Hematopoietic multipotent progenitor cell treated with erythropoietin and hydrocortisone succinate and interleukin-3 and kit ligand, for 17 days (in vitro differentiated cells): ENCODE measurements at regions not wholly inside any gene's neighbourhood (a gene's known extent, or its start where the extent isn't known, plus 50 kb on each side); places are given as distances from the start of the nearest gene placed in this dataset.

Experiments used
- DNase-seq: peaks from one replicate; pipeline ENCODE4 v3.0.0-alpha.2; 2015; ENCODE audit warnings: low spot score

DNA sequence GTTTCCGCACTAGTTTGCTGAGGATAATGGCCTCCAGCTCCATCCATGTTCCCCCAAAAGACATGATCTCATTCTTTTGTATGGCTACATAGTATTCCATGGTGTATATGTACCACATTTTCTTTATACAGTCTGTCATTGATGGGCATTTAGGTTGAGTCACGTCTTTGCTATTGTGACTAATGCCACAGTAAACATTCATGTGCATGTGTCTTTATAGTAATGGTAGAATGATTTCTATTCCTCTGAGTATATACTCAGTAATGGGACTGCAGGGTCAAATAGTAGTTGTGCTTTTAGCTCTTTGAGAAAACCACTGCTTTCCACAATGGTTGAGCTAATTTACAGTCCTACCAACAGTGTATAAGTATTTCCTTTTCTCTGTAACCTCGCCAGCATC lies 78.3 kb upstream of the BCL9 start:
- no peak for DNase-seq

DNA sequence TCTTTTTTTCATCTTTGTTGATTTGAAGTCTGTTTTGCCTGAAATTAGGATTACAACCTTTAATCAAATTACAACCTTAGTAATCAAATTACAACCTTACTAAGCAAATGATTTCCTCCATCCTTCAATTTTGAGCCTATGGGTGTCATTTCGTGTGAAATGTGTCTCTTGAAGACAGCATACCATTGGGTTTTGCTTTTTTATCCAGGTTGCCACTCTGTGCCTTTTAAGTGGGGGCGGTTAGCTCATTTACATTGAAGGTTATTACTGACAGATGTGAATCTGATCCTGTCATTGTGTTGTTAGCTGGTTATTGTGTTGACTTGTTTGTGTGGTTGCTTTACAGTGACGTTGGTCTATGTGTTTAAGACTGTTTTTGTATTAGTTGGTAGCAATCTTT lies 74.8 kb upstream of the BCL9 start:
- DNase-seq = no peak

DNA sequence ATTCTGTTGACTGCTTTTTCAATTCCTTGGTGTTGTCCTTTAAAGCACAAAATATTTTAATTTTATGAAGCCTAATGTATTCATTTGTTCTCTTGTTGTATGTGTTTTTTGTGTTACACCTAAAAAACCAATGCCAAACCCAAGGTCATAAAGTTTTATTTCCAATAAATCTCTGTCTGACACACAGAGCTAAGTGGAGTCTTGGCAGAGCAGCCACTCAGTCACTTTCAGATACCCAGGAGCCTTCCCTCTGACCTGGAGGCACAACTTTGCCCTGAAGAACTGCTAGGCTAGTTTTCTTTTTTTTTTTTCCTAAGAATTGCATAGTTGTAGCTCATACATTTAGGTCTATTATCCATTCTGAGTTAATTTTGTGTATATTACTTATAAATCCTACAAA lies 71.2 kb upstream of the BCL9 start:
- no peak for DNase-seq

DNA sequence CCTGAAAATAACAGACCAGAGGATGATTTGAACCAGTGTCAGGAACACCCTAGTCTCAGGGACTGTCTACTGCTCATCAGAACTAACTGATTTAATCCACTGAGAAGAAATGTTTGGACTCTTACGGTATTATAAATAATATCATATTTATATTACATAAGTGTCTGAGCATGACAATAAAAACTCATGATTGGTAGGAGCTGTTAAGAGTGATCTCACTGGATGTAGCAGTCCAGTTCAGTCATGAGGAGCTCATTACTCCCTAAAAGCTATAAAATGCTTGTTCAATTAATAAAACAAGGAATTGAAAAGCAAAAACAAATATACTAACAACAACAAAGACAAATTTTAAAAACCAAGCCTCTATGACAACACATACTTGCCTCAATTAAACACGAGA lies 68.8 kb upstream of the BCL9 start:
- DNase-seq = no peak

DNA sequence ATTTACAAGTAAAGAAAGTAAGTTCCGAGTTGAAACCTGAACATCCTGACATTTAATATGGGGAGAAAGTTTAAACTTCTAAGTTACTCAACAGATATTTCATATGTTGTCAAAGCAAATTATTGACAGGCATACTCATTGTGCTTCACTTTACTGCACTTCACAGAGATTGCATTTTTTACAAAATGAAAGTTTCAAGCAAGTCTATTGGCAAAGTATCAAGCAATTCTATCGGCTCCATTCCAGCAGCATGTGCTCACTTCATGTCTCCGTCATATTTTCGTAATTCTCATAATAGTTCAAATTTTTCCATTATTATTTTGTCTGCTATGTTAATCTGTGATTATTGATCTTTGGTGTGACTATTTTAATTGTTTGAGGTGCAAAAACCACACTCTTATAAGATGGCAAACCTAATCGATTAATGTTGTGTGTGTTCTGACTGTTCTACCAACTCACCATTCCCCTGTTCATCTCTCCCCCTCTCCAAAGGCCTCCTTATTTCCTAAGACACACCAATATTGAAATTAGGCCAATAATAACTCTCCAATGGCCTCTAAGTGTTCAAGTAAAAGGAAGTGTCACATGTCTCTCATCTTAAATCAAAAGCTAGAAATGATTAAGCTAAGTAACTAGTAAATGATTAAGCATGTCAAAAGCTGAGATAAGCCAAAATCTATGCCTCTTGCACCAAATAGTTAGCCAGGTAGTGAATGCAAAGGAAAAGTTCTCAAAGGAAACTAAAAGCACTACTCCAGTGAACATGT lies 68.2 kb upstream of the BCL9 start:
- DNase-seq = no peak

DNA sequence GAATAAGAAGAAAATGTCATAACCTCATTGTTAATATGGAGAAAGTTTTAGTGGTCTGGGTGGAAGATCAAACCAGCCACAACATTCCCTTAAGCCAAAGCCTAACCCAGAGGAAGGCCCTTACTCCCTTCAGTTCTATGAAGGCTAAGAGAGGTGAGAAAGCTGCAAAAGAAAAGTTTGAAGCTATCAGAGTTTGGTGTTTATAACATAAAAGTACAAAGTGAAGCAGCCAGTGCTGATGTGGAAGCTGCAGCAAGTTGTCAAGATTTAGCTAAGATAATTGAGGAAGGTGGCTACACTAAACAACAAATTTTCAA lies 67.6 kb upstream of the BCL9 start:
- DNase-seq = no peak

DNA sequence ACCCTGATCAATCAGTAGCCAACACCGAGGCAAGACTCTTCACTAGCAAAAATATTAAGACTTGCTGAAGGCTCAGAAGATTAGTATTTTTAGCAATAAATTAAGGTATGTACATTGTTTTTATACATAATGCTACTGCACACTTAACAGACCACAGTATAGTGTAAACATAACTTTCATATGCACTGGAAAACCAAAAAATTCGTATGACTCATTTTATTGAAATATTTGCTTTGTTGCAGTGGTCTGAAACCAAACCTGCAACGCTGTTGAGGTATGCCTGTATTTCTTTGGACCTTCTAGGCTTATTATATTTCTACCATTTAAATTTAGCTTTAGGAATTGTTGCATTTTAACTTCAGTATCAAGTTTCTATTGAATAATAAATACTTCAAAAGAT lies 65.8 kb upstream of the BCL9 start:
- no peak for DNase-seq

DNA sequence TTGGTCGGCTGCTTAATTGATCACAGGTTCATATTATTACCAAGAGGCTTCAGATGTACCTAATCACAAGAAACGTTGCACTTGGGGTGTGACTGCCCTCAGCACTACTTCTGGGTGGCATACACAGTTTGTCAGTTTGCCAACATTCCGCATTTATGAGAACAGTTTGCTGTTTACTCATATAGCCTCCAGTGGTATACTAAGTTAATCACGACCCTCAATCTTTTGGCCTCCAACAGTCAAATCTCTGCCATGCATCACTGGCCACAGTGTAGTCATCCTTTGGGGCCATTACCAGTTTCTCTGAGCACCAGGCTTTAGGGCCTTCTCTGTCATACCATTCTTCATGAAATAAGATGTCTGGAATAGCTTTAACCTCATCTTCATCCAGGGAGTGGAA lies 62.8 kb upstream of the BCL9 start:
- no peak for DNase-seq

DNA sequence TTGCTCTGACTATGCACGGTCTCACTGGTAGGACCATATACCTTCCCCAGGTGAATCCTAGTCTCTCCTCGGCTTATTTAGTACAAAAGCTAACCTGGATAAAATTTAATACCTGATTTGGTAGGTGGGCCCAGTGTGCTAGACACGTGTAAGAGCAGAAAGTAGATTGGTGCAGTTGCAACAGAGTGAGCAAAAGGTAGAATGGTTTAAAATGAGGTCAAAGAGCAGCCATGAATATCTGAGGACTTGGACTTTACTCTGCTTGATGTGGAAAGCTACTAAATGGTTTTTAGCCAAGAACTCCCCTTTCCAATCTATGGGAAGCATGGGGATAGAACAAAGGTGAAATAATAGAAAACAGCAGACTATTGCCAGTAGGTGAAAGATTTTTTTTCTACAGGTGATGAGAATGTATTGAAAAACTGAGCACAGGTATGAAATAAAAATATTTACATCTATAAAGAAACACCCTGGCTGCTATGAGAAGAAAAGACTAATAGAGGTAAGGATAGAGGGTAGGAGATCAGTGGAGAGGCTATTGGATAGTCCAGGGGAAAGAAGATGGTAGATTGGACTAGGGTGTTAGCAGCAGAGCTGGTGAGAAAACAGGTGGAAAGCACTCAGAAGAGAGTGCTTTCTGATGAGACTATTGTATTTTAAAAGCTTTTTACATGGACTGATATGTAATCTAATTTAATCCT lies 61.3 kb upstream of the BCL9 start:
- no peak for DNase-seq

DNA sequence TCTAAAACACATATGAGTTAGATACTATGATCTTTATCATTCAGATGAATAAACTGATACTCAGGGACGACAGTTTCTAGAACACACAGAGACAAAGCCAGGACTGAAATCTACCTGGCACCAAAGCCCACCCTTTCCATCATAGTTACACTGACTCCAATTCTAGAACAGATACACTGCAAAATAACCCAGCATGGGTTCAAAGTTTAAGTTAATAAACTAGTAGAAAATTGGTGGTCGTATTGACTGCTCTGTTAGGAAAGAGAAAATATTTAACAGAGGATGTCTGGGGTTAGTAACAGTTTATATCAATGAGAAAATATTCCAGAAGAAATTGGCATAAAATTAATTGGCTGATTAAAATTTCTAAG lies 60.8 kb upstream of the BCL9 start:
- no peak for DNase-seq

DNA sequence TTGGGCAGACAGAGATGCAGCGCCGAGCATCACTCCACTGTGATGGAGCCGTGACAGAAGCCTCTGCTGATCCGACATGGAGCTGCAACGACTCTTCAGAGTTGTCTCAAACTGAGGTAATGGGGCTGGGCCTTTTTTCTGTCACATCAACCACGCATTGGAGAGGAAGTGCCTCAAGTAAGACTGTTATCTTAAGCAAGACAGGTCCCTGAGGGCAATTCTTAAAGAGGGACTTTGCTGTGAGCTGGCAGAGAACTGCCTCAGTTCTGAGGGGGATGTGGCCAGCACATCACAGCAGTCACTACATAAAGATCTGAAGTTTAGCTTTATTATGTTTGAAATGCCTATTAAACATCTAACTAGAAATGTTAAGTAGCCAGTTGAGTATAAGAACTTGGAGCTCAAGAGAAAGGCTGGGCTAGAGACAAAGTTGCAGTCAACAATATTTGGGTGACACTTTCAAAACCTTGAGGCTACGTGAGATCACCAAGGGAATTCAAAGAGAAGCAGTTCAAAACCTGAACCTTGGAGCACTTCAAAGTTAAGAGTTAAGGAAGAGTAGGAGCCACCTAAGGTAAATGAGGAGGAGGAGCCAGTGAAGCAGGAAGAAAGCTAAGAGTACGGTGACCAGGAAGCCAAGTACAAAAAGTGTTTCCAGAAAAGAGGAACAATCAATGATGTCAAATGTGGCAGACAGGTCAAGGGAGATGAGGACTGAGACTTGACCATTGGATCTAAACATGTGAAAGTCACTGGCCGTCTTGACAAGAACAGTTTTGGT lies 54.2 kb upstream of the BCL9 start:
- no peak for DNase-seq

DNA sequence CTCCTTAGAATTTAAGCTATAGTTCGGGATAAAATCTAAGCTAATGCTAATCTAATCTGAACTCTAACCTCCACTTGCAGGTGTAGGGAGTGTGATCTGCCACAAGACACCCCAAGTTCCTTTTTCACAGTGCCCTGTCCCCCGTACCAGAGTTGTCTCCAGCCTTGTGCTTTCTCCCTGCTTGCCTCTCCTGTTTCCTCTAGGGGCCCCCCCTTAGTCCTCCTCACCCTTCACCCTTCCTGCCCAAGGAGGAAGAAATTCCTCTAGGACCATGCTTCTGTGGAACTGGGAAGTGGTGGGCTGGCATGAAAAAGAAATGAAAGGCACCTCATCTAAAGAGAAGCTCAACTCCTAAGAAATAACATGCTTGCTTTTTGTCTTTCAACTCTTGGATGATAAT lies 50.2 kb upstream of the BCL9 start:
- DNase-seq = no peak
